GM21528 (cell line): ENCODE measurements at regions not wholly inside any gene's neighbourhood (a gene's known extent, or its start where the extent isn't known, plus 50 kb on each side); places are given as distances from the start of the nearest gene placed in this dataset.
"Not testable (repeated sequence)": the region's sequence is repeated elsewhere in the genome, so short reads cannot be mapped to it uniquely, and the experiment has no call there.

Experiments
- ATAC-seq: cut with Tn5 transposase; IDR thresholded peaks from one replicate; pipeline ENCODE4 v1.9.1; 2021; ENCODE audit warnings: mild to moderate bottlenecking, moderate library complexity; ENCODE audit not compliant: unreplicated experiment, low FRiP score

- no peak for ATAC-seq
These were observed 158.6 kb upstream of the ALG10B start for GRCh38 chr12:38157933-38158401.

DNA sequence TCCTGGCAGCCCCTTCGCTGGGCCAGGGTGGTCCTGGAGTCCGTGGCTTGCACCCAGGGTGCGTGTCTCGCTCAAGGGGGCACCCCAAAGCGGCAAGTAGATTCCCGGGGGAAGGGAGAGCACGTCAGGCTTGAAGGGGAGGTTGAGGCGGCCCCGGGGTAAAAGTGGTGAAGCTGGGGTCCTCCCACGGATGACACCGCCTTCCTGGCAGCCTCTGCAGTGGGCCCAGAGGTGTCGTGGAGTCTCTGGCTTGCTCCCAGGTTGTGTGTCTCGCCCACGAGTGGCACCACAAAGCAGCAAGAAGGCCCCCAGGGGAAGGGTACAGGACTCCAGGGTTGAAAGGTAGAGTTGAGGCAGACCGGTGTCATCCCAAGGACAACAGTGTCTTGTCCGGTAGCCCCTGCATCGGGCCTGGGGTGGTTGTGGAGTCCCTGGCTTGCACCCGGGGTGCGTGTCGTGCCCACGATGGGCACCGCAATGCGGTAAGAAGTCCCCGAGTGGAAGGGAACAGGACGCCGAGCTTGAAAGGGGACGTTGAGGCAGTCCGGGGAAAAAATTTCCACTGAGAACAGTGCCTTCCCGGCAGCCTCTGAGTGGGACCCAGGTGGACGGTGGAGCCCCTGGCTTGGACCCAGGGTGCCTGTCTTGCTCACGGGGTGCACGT is 158.0 kb upstream of the ALG10B start:
- no peak for ATAC-seq

- ATAC-seq, result no peak
These were observed 157.5 kb upstream of the ALG10B start for GRCh38 chr12:38159092-38159551.

DNA sequence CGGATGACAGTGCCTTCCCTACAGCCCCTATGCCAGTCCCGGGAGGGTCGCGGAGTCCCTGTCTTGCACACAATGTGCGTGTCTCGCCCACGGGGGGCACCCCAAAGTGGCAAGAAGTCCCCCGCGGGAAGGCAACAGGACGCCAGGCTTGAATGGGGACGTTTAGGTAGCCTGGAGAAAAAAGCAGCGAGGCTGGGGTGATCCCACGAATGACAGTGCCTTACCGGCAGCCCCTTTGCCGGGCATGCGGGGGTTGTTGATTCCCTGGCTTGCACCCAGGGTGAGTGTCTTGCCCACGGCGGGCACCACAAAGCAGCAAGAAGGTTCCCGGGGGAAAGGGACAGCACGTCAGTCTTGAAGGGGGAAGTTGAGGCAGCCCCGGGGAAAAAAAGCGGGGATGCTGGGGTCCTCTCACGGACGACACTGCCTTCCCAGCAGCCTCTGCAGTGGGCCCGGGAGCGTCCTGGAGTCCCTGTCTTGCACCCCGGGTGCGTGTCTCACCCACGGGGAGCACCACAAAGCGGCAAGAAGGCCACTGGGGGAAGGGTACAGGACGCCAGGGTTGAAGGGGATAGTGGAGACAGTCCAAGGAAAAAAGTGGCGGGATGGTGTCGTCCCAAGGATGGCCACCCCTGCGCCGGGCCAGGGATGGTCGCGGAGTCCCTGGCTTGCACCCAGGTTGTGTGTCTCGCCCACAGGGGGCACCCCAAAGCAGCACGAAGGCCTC is 156.8 kb upstream of the ALG10B start:
- no peak for ATAC-seq

DNA sequence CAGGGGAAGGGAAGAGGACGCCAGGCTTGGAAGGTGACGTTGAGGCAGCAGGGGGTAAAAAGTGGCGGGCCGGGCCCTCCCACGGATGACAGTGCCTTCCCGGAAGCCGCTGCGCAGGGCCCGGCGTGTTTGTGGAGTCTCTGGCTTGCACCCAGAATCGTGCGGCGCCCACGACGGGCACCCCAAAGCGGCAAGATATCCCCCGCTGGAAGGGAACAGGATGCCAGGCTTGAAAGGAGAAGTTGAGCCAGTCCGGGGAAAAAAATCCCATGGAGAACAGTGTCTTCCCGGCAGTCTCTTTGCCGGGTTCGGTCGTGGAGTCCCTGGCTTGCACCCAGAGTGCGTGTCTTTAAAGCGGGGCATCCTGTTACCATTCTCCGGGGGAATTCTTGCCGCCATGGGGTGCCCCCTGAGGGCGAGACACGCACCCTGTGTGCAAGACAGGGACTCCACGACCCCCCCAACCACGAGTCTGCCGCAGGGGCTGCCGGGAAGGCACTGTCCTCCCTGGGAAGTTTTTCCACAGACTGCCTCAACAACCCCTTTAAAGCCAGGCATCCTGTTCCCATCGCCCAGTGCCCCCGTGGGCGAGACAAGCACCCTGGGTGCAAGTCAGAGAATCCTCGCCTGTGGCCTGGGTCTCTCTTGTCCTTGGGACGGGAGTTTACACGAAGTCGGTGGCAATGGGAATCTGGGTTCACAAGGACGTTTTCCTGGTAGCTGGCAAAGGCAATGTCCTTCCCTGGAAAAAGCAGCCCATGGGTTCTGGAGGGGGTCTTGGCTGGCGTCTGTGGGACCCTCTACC is 156.1 kb upstream of the ALG10B start:
- ATAC-seq, result no peak

- ATAC-seq, result no peak
These were observed 155.2 kb upstream of the ALG10B start for GRCh38 chr12:38161123-38162000.

DNA sequence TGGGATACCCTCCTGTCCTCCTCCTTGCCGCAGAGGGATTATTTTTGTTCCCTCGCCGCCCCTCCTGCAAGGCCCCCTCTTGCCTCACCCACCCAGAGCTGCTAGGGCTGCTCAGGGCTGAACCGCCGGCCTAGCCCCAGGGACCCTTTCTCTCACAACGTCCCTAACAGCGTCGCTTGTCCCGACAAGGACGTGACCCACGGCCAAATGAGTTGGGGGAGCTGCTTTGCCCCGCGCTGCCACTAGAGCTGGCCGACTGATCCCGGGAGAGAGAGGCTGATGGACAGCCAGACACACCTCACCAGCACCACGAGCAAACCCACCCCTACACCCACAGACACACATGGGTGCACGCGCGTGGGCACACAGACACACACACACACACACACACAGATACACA is 154.6 kb upstream of the ALG10B start:
- ATAC-seq, result no peak

DNA sequence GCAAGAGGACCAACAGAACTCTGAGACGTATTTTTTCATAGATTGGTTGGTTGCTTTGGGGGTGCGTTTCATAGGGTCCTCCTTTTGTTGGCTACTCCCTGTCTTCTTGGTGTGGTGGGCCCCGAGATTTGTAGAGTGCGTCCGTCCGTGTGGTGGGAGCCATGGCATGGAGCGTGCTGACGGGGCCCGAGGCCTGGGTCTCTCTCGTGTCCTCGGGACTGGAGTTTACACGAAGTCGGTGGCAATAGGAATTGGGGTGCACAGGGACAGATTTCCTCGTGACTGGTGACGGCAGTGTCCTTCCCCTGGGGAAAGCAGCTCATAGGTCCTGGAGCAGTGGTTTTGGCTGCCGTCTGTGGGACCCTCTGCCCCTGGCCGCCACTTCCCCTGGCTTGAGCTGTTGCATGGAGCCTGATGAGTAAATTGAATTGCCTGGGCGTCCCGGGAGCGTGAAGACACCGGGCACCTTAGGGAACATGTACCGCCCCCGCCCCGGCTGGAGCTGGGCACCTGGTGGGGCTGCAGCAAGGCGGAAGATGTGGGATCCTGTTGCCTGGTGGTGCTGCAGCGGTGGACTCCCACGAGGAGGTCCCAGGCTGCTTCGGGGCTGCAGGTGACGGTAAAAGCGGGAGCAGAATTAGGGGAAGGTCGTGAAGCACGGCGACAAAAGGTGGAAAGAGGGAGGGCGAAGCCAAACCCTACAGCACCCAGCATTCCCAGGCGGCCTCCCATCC is 153.7 kb upstream of the ALG10B start:
- ATAC-seq, result no peak

DNA sequence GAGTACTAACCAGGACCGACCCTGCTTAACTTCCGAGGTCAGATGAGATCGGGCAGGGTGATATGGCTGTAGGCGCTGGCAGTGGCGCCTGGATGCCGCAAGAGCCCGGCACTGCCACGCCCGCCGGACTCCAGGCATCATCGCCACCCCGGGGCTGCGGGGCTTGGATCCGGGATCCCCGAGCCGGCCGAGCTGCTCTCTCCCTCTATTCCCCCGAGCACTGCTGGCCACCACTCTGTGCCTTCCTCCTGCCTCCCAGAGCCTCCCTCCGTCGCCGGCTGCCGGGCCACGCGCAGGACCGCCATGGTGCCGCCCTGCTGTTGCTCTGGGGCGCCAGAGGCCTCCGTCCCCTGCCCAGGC is 153.2 kb upstream of the ALG10B start:
- no peak for ATAC-seq

DNA sequence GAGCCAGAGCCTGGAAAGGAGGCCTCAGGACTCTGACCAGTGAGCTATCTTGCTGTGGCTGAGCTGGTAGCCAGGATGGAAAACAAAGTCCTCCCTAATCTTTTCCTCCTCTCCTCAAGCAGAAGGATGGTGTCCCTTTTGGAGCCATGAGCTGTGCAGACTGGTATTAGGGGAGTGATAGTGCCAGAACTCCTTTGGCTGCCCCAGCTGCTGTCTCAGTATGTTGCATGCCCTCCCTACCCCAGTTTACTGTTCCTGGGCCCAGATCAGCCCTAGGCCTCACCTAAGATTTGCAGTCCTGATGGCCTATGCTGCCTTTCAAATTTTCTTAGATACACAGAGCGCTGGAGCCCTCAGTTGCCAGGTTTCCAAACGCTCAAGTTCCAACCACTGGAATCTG is 150.3 kb upstream of the ALG10B start:
- ATAC-seq, result no peak

DNA sequence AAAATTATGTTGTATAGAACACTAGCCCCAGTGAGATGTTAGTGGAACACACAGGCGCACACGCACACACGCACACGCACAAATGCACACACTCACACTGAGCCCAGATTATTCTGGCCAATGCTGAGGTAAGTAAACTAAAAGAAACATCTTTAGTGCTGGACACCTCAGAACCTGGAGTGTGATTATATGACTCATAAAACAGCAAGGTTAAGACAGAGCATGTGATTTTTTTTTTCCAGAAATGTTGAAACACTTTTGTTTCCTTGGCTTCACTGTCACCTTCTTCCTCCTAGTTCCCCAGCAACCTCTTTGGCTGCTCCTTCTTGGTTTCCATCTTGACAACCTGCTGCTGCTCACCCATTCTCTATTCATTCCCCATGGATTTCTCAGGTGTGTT is 141.0 kb upstream of the ALG10B start:
- ATAC-seq, result no peak

DNA sequence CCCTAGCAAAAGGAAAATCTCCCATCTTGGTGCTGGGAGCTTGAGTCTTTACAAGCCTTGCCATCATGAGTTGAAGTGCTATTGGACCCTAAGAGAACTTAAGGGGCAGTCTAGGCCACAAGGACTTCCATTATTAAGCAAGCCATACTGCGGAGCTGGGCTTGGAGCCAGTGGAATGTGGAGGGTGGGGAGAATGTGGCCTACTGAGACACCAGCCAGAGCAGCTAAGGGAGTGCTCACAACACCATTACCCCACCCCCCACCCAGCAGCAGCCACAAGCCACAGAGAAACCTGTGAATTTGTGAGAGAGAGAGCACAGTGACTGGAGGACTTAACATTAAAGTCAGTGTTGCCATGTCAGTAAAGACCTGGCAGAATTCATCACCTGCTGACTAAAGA is 133.0 kb upstream of the ALG10B start:
- ATAC-seq, result not testable (repeated sequence)

DNA sequence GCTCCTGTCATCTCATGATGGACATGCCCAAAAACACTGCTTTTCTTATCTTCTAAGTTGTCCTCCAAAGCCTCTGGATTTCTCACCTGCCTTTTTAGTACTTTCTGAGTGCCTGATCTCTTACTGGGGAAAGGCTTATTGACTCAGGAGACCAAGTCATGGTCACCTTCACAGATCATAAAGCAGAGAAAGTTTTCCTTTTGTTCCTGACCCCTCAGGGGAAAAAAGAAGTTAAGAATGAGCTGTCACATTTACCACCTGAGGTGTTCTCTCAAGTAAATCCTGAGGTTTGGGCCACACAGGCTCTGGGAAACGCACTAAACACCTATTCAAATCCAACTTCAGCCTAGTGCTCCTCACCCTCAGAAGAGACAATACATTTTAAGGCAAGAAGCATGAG is 119.3 kb upstream of the ALG10B start:
- not testable (repeated sequence) for ATAC-seq

- no peak for ATAC-seq
These were observed 114.9 kb upstream of the ALG10B start for GRCh38 chr12:38201461-38202276.

- no peak for ATAC-seq
These were observed 111.7 kb upstream of the ALG10B start for GRCh38 chr12:38204831-38205230.

GRCh38 chr12:38222011-38222410 is 94.6 kb upstream of the ALG10B start:
- no peak for ATAC-seq

- not testable (repeated sequence) for ATAC-seq
These were observed 78.2 kb upstream of the ALG10B start for GRCh38 chr12:38238328-38238727.

- ATAC-seq, result no peak
These were observed 62.8 kb upstream of the ALG10B start for GRCh38 chr12:38253778-38254177.

DNA sequence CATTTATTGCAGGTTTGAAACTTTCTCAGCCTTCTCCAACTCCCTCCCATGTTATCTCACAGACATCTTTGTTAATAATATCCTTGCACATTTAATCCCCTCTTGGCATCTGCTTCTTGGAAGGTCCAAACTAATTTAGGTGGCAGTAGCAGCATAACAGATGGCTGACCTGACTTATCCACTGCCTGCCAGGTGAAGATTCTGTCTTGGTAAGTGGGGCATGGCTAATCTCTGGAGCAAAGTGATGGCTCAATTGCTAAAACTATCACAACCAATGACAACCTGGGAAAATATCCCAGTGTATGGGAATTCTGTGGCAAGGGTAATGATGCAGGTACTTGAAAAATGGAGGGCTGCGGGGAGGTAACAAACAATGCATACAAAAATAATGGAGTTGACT is 58.2 kb upstream of the ALG10B start:
- no peak for ATAC-seq
